ENCODE measurements at regions not wholly inside any gene's neighbourhood (a gene's known extent, or its start where the extent isn't known, plus 50 kb on each side); places are given as distances from the start of the nearest gene placed in this dataset.

- no peaks in the 10 kb centered on the region for H3K36me3 ChIP-seq
- DNase-seq (peak in 1 of 2 donors; percentile 59), ATAC-seq (ENCODE audit: low FRiP score in 2 of 2) (peak; percentile 64 to 88)
- H3K4me1 ChIP-seq = peaks cover 28 to 34% (median 31%) of the 10 kb centered on the region in 4 donors
- no peaks in the 10 kb centered on the region for H3K9me3 ChIP-seq
- no peaks in the 10 kb centered on the region for H3K27me3 ChIP-seq
- no peak for TF ChIP-seq CTCF (IDR thresholded peaks at IDR 0.05)
- TF ChIP-seq EP300 (IDR thresholded peaks at IDR 0.05) = peak in 1 of 4 donors; percentile 9
- TF ChIP-seq POLR2A (IDR thresholded peaks at IDR 0.05) = no peak
- TF ChIP-seq POLR2AphosphoS5 (IDR thresholded peaks at IDR 0.05) = peak in 1 of 2 donors; percentile 23
- peak overlapping the region; percentile 44 to 74 (median 66) for H3K27ac ChIP-seq
- peak overlapping the region in 1 of 4 donors; percentile 17 for H3K4me3 ChIP-seq
- 26 to 34% methylated on average over 9 of the region's 9 CpGs for WGBS, 2 donors
These were observed 161.2 kb downstream of the DAD1 start for GRCh38 chr14:22427771-22428231.

- 89 to 94% methylated on average over 7 of the region's 7 CpGs for WGBS, 2 donors
- Histone ChIP-seq H3K27me3 (no peaks in the 10 kb centered on the region), H3K9me3 (no peaks in the 10 kb centered on the region), H3K4me3 (no peak overlapping the region), H3K36me3 (no peaks in the 10 kb centered on the region), H3K27ac (no peak overlapping the region), H3K4me1 (peaks cover 19 to 24% (median 22%) of the 10 kb centered on the region in 4 donors)
- TF ChIP-seq POLR2AphosphoS5 (IDR thresholded peaks at IDR 0.05) (no peak), CTCF (IDR thresholded peaks at IDR 0.05) (no peak), POLR2A (IDR thresholded peaks at IDR 0.05) (no peak)
- no peak for ATAC-seq (ENCODE audit: low FRiP score in 2 of 2)
- DNase-seq = no peak
These were observed 162.3 kb downstream of the DAD1 start for GRCh38 chr14:22426711-22427110.

GRCh38 chr14:22423958-22424357 is 165.1 kb downstream of the DAD1 start:
- TF ChIP-seq EP300 (IDR thresholded peaks at IDR 0.05) (no peak), CTCF (IDR thresholded peaks at IDR 0.05) (no peak), POLR2A (IDR thresholded peaks at IDR 0.05) (no peak), POLR2AphosphoS5 (IDR thresholded peaks at IDR 0.05) (no peak)
- no peak overlapping the region for H3K4me3 ChIP-seq
- H3K36me3 ChIP-seq = no peaks in the 10 kb centered on the region
- DNase-seq = no peak
- ATAC-seq (ENCODE audit: low FRiP score in 2 of 2) = no peak
- no peaks in the 10 kb centered on the region for H3K27me3 ChIP-seq
- H3K4me1 ChIP-seq = peaks cover 11 to 18% (median 17%) of the 10 kb centered on the region in 4 donors
- H3K27ac ChIP-seq = no peak overlapping the region
- H3K9me3 ChIP-seq = no peaks in the 10 kb centered on the region
- 67 to 69% methylated on average over 4 of the region's 4 CpGs for WGBS, 2 donors

GRCh38 chr14:22422238-22422637 is 166.8 kb downstream of the DAD1 start:
- DNase-seq (no peak), ATAC-seq (ENCODE audit: low FRiP score in 2 of 2) (peak in 1 of 2 donors; percentile 19)
- Histone ChIP-seq H3K9me3 (no peaks in the 10 kb centered on the region), H3K27ac (no peak overlapping the region), H3K27me3 (no peaks in the 10 kb centered on the region), H3K4me3 (no peak overlapping the region), H3K36me3 (no peaks in the 10 kb centered on the region), H3K4me1 (peaks cover 0 to 2% (median 1%) of the 10 kb centered on the region in 4 donors)
- 83 to 84% methylated on average over 3 of the region's 3 CpGs for WGBS, 2 donors
- TF ChIP-seq CTCF (IDR thresholded peaks at IDR 0.05) = no peak
- no peak for TF ChIP-seq EP300 (IDR thresholded peaks at IDR 0.05)
- TF ChIP-seq POLR2A (IDR thresholded peaks at IDR 0.05) = no peak
- no peak for TF ChIP-seq POLR2AphosphoS5 (IDR thresholded peaks at IDR 0.05)

GRCh38 chr14:22420598-22421186 is 168.3 kb downstream of the DAD1 start:
- Histone ChIP-seq H3K4me1 (no peaks in the 10 kb centered on the region), H3K9me3 (no peaks in the 10 kb centered on the region), H3K27ac (no peak overlapping the region), H3K36me3 (no peaks in the 10 kb centered on the region), H3K4me3 (no peak overlapping the region), H3K27me3 (no peaks in the 10 kb centered on the region)
- ATAC-seq (ENCODE audit: low FRiP score in 2 of 2) (no peak), DNase-seq (no peak)
- 65 to 80% methylated on average over 4 of the region's 4 CpGs for WGBS, 2 donors
- TF ChIP-seq EP300 (IDR thresholded peaks at IDR 0.05) = no peak
- no peak for TF ChIP-seq CTCF (IDR thresholded peaks at IDR 0.05)
- no peak for TF ChIP-seq POLR2AphosphoS5 (IDR thresholded peaks at IDR 0.05)
- no peak for TF ChIP-seq POLR2A (IDR thresholded peaks at IDR 0.05)

All from upper lobe of left lung (tissue), 6 donors.